ENCODE measurements at regions not wholly inside any gene's neighbourhood (a gene's known extent, or its start where the extent isn't known, plus 50 kb on each side); places are given as distances from the start of the nearest gene placed in this dataset.

DNA sequence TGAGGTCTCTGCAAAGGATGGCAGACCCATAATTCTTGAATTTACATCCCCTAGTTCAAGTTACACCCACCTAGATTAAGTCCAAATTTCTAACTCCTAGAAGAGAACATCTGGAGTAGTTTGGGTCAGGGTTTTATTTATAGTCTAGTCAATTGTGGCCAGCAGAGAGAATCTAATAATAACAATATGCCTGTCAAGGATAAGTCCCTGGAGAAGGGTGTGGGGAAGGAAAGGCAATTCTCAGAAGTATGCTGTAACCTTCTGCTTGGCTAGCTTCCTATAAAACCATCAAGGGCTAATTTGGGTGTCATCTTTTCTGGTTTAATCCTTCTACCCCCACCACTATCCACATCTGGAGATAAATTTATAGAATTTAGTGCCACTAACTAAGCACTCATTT is 52.8 kb upstream of the SEMA3E start:
- no peak overlapping the region for H3K4me3 ChIP-seq (ENCODE audit: control insufficient read depth, low read depth, low read length)
- peak; percentile 0 for DNase-seq (ENCODE audit: low read depth)
- TF ChIP-seq, protein P1, sequence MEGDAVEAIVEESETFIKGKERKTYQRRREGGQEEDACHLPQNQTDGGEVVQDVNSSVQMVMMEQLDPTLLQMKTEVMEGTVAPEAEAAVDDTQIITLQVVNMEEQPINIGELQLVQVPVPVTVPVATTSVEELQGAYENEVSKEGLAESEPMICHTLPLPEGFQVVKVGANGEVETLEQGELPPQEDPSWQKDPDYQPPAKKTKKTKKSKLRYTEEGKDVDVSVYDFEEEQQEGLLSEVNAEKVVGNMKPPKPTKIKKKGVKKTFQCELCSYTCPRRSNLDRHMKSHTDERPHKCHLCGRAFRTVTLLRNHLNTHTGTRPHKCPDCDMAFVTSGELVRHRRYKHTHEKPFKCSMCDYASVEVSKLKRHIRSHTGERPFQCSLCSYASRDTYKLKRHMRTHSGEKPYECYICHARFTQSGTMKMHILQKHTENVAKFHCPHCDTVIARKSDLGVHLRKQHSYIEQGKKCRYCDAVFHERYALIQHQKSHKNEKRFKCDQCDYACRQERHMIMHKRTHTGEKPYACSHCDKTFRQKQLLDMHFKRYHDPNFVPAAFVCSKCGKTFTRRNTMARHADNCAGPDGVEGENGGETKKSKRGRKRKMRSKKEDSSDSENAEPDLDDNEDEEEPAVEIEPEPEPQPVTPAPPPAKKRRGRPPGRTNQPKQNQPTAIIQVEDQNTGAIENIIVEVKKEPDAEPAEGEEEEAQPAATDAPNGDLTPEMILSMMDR (conservative IDR thresholded peaks at IDR 0.05; ENCODE audit: control insufficient read depth, insufficient read depth, low read depth, low read length), result no peak

Data from fibroblast of mammary gland (primary cell).